ENCODE measurements at regions not wholly inside any gene's neighbourhood (a gene's known extent, or its start where the extent isn't known, plus 50 kb on each side); places are given as distances from the start of the nearest gene placed in this dataset.
A peak's percentile ranks its signal among the peaks of the same experiment; 100 is the strongest.

GRCh38 chr7:16989811-16990413, 108.1 kb upstream of the AGR3 start (continued):
- TF ChIP-seq SRSF4 (IDR thresholded peaks at IDR 0.05; ENCODE audit: low read depth, low read length, poor library complexity, severe bottlenecking) (no peak), ZNF17 (CRISPR knock-in tag; IDR thresholded peaks at IDR 0.05) (no peak), ARID2 (CRISPR knock-in tag; IDR thresholded peaks at IDR 0.05; ENCODE audit: borderline replicate concordance) (no peak), SP4 (CRISPR knock-in tag; IDR thresholded peaks at IDR 0.05) (0 out of 2 replicates have a peak, but pooled peaks have one; percentile 35), HNF1A (IDR thresholded peaks at IDR 0.05; ENCODE audit: low read depth) (peak; percentile 73), HNF1A (CRISPR knock-in tag; IDR thresholded peaks at IDR 0.05; ENCODE audit: borderline replicate concordance) (peak; percentile 95), ZFP41 (CRISPR knock-in tag; IDR thresholded peaks at IDR 0.05; ENCODE audit: borderline replicate concordance) (no peak), HNF4A (CRISPR knock-in tag; IDR thresholded peaks at IDR 0.05) (peak; percentile 87), REPIN1 (CRISPR knock-in tag; IDR thresholded peaks at IDR 0.05; ENCODE audit: borderline replicate concordance, low read depth) (peak; percentile 84), SYNCRIP (IDR thresholded peaks at IDR 0.05; ENCODE audit: insufficient read depth, low read depth, low read length) (no peak), ZNF790 (CRISPR knock-in tag; IDR thresholded peaks at IDR 0.05; ENCODE audit: borderline replicate concordance) (no peak), PLRG1 (conservative IDR thresholded peaks at IDR 0.05) (no peak), CBFB (CRISPR knock-in tag; IDR thresholded peaks at IDR 0.05) (peak; percentile 76), ZNF761 (CRISPR knock-in tag; conservative IDR thresholded peaks at IDR 0.05) (no peak; the same call in 1 of the 2 replicates), NR0B2 (CRISPR knock-in tag; IDR thresholded peaks at IDR 0.05) (no peak), ZFY (CRISPR knock-in tag; IDR thresholded peaks at IDR 0.05) (0 out of 2 replicates have a peak, but pooled peaks have one; percentile 24), PRPF4 (IDR thresholded peaks at IDR 0.05; ENCODE audit: low read depth, low read length, poor library complexity, severe bottlenecking) (no peak), ZNF282 (IDR thresholded peaks at IDR 0.05; ENCODE audit: partially characterized antibody) (no peak), RFX1 (IDR thresholded peaks at IDR 0.05) (no peak), ZNF281 (CRISPR knock-in tag; IDR thresholded peaks at IDR 0.05; ENCODE audit: borderline replicate concordance) (peak; percentile 59; the same call in 1 of the 2 replicates), CREB3 (CRISPR knock-in tag; IDR thresholded peaks at IDR 0.05) (no peak), ZNF737 (CRISPR knock-in tag; IDR thresholded peaks at IDR 0.05; ENCODE audit: borderline replicate concordance) (no peak), SP140L (CRISPR knock-in tag; IDR thresholded peaks at IDR 0.05; ENCODE audit: borderline replicate concordance) (peak; percentile 72; the same call in 1 of the 2 replicates)

Data from HepG2 (cell line).